Breast epithelium (tissue), 3 donors: ENCODE measurements at regions not wholly inside any gene's neighbourhood (a gene's known extent, or its start where the extent isn't known, plus 50 kb on each side); places are given as distances from the start of the nearest gene placed in this dataset.

ENCODE experiments used
- CTCF ChIP-seq, 3 donors: fragments of 450-650 bp; IDR thresholded peaks; one replicate each; pipeline ENCODE4 v1.5.1; 2016 to 2017; ENCODE audit warnings: antibody characterized with exemption in 3 of 3, mild to moderate bottlenecking in 3 of 3, moderate library complexity in 3 of 3
- POLR2A ChIP-seq: fragments of 450-650 bp; IDR thresholded peaks from one replicate; pipeline ENCODE4 v1.6.1; 2016; ENCODE audit warnings: antibody characterized with exemption, mild to moderate bottlenecking, moderate library complexity
- POLR2AphosphoS5 ChIP-seq, 3 donors: sonication (generic); formaldehyde crosslinking; IDR thresholded peaks; one replicate each; pipeline ENCODE4 v1.6.1; 2017; ENCODE audit warnings: antibody characterized with exemption in 3 of 3

GRCh38 chr11:104731890-104732289 lies 166.4 kb downstream of the CASP12 start:
- TF ChIP-seq CTCF (IDR thresholded peaks at IDR 0.05) (no peak), POLR2AphosphoS5 (IDR thresholded peaks at IDR 0.05) (no peak), POLR2A (no peak)
